HUDEP-2 (cell line): ENCODE measurements at regions not wholly inside any gene's neighbourhood (a gene's known extent, or its start where the extent isn't known, plus 50 kb on each side); places are given as distances from the start of the nearest gene placed in this dataset.
"Not testable (repeated sequence)": the region's sequence is repeated elsewhere in the genome, so short reads cannot be mapped to it uniquely, and the experiment has no call there.

Source experiments
- DNase-seq, 76 experiments: peaks; one replicate each; lab custom pipeline; 2025; ENCODE audit not compliant: unreplicated experiment in 76 of 76; lab: John Stamatoyannopoulos, UW

DNA sequence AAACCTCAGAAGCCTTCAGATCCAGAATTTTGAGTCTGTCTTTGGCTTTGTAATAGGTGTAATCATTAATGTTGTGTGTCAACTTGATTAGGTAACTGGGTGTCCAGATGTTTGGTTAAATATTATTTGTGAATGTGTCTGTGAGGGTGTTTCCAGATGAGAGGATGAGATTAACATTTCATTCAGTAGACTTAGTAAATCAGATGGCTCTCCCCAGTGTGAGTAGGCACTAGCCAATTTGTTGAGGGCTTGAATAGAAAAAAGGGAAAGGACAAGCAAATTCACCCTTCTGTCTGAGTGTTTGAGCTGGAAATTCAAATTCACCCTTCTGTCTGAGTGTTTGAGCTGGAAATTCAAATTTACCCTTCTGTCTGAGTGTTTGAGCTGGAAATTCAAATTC is 932.2 kb downstream of the SLC6A15 start:
- no peak for DNase-seq

GRCh38 chr12:83979785-83980184 is 932.8 kb downstream of the SLC6A15 start:
- DNase-seq: no peak

DNA sequence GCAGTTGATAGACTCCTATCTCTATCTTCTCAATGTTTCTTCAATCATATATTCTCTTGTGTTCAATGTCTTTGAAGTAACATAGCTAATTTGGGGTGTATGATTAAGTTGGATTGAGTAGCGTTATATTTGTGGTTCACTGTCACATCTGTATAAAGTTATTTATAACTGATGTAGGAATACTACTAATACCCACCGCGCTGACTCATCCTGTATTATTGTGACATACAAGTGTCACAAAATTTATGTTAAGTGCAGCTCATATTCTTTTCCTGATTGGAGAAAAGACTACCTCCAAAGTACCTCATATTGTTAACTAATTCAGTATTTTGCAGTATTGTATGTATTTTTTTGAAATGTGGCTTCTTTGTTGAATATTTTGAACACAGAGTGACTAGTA is 940.8 kb downstream of the SLC6A15 start:
- DNase-seq: no peak

DNA sequence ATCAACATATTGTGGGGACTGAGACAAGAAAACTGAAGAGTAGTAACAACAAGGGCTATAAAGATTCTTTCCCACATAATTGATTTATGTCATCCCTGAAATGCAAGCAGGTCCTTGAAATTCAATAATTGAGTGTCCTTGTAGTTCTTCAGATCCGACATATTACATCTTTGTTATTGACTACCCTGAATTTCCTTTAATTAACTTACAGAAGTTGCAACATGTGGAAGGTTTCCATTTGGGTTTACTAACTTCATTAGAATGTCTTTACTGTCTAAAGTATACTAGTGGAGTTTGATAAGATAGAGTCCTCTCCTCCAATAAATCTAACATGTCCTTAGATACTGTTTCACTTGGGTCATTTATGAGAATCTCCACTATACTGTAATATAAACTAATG is 951.8 kb downstream of the SLC6A15 start:
- no peak for DNase-seq

DNA sequence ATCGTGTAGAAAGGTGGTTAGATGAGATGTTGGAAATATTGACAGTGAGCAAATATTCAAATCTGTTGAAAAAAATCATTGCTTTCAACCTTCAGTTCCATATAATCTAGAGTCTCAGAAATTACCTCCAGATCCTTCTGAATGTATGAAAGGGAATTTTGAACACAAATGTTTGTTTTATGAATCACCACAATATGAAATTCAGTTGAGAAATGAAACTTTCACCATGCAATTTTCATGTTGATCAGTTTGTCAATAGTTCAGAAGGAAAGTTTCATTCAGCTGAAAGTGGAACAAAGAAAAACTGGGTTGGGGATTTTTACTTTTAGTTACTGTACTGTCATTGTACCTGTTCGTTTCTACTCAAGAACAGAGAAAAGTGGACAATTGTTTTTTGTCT is 953.6 kb downstream of the SLC6A15 start:
- DNase-seq: no peak

DNA sequence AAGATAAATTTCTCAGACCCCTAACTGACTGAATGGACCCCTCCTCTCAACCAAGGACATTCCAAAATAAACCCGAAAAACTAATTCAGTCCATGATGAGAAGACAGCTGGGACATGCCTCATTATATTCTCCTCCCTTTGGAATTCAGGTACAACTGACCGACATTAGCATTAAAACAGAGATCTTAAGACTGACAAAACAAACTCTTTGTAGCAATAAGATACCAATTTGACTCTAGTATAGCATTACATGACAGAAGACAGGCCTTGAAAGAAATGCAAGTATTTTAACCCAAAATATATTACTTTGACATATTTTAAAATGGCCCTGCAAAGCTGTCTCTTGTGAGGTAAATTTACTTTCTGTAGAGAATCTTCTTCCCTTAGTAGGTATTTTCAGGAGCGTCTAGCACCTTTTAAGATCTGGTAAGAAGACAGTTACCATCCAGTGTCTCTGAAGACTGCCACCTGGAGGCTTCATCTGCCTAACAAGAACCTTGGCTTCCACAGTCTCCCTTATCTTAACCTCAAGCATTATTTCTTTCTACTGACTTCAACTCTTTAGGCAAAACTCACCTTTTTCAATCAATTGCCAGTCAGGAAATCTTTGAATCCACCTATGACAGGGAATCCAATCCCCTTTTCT is 957.5 kb downstream of the SLC6A15 start:
- no peak for DNase-seq

DNA sequence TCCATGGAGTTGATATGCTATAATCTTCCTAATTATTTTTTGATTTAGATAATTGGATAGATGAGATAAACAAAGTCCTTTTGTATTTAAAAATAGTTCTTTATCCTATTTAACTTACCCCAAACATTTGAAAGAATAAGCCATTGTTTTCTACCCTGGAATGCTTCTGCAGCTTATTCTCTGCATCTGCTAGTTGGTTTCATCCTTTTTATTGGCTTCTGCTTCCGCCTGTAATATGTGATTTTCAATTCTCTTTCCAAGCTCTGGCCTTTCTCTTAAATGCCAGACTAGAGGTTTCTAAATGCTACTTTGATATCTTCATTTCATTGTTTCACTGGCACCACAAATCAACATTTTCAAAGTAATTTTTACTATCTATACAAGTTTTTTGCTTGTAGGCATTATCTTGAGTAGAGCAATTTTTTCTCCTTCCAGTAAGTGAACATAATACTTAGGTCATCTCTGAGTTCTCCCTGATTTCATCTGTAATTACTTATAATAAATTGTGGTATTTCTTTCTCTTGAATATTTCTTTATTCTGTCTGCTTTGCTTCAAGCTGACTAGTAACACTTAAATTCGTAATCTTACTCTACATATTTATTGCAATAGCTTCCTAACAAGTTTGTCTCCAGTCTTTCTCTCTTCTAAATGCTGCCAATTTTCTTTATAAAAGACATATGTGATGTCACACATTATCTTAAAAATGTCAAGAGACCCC is 958.4 kb downstream of the SLC6A15 start:
- no peak for DNase-seq

DNA sequence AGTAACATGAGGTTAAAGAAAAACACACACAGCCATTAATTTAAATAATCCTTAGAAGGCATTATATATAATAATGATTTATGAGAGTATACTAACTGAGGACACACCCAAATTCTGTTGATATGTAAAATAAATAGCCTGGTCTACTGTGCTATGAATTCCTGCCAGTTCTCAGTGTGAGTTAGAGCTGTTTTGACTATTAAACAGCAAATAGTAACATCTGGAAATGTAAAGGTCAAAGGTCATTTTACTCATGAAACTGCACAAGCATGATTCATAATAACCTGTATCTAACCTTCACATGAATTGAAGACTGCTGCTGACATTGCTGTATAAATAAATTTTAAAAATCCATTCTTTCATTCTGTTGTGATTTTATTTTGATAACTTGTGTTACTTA is 966.7 kb downstream of the SLC6A15 start:
- no peak for DNase-seq

- no peak for DNase-seq
These were observed 972.9 kb downstream of the SLC6A15 start for GRCh38 chr12:83939718-83940117.

GRCh38 chr12:83933615-83934014 is 979.0 kb downstream of the SLC6A15 start:
- no peak for DNase-seq

DNA sequence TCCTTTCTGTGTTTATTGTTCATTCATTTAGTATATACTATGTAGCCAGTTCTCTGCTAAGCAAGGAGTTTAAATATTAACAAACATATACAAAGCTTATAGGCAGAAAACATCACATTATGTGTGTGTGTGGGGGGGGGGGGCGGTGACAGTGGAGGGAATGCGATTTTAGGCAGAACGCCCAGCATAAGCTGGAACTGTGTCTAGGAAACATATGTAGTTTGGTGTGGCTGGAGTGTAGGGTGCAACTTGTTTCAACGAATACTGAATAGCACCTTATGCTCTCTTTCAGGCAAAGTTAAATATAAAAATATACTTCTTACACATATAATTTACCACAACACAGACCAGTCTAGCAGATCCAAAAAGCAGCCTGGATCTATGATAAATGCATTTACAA is 980.6 kb downstream of the SLC6A15 start:
- DNase-seq: no peak

GRCh38 chr12:83931451-83931850 is 981.1 kb downstream of the SLC6A15 start:
- no peak for DNase-seq

- DNase-seq: not testable (repeated sequence)
These were observed 982.8 kb downstream of the SLC6A15 start for GRCh38 chr12:83929792-83930191.

DNA sequence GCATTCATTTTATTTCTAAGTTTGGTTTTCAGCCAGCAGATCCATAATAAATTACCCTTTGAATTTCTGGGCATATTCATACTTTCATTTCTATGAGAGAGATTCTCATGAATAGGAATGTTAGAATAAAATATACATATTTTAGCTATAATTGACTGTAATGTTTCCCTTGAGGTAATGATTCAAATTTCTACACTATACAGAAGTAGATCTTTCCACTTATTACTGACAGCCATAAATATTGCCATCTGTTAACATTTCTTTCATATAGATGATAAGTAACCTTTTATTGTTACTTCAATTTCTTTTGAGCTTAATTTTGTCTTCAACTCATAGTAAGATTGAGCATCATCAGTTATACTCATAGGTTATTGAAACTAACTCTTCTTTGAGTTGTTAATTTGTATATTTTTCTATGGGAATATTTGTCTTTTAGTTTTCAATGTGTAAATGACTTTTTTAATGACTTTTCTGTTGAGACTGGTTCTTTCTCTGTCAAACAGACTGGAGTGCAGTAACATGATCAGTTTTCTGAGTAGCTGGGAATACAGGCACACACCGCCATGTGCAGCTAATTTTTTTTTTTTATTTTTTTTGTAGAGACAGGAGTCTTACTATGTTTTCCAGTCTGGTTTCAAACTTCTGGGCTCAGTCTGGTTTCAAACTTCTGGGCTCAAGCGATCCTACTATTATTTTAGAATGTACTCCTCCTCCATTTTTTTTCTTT is 991.6 kb downstream of the SLC6A15 start:
- DNase-seq: no peak

DNA sequence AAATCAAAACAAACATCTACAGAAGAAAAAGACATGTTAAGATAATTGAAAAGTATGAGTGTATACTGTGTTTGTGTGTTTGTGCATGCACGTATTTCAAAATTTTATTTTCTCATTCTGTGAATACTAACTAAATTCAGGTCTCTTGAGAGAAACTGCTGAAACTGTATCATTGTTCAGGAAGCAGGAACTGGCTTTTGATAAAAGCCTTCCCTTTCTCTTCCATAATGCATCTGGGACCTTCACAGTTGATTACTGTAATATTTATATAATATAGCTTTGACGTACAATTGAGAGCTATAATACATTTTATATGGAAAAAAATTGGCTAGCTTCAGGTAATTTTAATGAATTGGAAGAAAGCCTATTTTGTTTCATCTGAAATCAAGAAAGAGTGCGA is 993.5 kb downstream of the SLC6A15 start:
- no peak for DNase-seq

DNA sequence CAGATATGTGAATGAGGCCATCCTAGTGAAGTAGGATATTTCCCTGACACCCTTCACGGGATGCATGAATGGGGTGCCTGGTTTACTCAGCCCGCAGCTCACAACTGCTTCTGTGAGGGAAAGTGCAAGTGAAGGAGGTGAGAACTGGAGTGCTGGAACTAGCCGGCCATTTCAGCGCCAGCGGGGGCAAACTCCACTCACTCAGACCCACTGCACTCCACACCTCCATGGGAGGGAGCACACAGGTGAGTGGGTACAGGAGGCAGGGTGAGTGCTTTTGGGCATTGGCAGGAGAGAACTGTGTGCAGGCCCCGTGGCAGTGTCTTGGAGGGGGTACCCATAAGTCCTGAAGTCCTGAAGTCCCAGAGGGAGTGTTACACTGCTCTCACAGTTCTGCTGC is 1008.4 kb downstream of the SLC6A15 start:
- DNase-seq: no peak

DNA sequence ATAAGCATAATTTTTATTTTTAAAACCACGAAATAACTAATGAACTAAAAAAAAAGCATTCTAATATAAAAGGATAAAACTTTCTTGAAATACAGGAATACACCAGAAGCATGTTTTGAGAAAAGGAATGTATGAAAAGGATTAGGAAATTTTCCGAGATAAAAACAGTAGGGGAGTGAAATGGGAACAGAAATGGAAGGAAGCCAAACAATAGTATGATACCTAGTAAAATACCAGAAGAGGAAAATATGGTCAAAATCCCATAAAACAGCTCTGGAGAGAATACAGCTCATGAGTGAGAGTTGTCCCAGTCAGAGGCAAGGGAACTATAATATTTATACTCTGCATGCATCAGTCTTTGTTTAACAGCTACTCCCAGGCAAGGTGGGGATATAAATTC is 1016.2 kb downstream of the SLC6A15 start:
- no peak for DNase-seq

GRCh38 chr12:83893101-83893500 is 1019.5 kb downstream of the SLC6A15 start:
- no peak for DNase-seq

GRCh38 chr12:83889745-83890144 is 1022.9 kb downstream of the SLC6A15 start:
- DNase-seq: no peak

DNA sequence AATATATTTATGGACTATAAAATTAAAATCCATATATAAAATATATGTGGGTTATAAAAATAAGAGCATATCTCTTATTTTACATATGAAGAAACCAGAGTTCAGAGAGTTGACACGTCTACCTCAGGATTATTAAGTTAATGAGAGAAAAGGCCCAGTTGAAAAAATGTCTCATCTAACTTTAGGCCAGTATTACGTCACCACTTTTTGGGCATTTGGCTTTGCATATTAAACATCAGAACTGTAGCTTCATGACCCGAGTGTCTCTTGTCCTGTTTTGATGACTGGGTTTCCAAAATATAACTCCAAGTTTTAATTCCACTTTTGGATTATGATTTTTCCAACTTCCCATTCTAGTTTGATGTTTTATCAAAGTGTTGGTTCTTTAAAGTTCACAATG is 1026.1 kb downstream of the SLC6A15 start:
- DNase-seq: no peak

- DNase-seq: not testable (repeated sequence)
These were observed 1041.5 kb downstream of the SLC6A15 start for GRCh38 chr12:83870921-83871599.
